SK-N-SH treated with all-trans-retinoic acid at 6 μM for 48 hours (cell line): ENCODE measurements at regions not wholly inside any gene's neighbourhood (a gene's known extent, or its start where the extent isn't known, plus 50 kb on each side); places are given as distances from the start of the nearest gene placed in this dataset.

Experiments used
- ARNTL ChIP-seq: fragments of 450-650 bp; formaldehyde crosslinking; IDR thresholded peaks from 2 replicates; pipeline ENCODE4 v1.5.0; 2020; ENCODE audit warnings: low read depth, mild to moderate bottlenecking, moderate library complexity, borderline replicate concordance
- BACH2 ChIP-seq: fragments of 250-450 bp; sonication (Bioruptor Pico); IDR thresholded peaks from 2 replicates; pipeline ENCODE4 v1.9.0; 2021; ENCODE audit warnings: mild to moderate bottlenecking, borderline replicate concordance
- GLIS3 ChIP-seq: fragments of 250-450 bp; sonication (Bioruptor Pico); IDR thresholded peaks from 2 replicates; pipeline ENCODE4 v1.5.0; 2020; ENCODE audit warnings: mild to moderate bottlenecking, moderate library complexity
- OSR1 ChIP-seq: fragments of 250-450 bp; sonication (Bioruptor Pico); IDR thresholded peaks from 2 replicates; pipeline ENCODE4 v1.8.0; 2022; ENCODE audit warnings: moderate library complexity, mild to moderate bottlenecking, inconsistent platforms
- PPARA ChIP-seq: fragments of 250-450 bp; sonication (Bioruptor Pico); IDR thresholded peaks from 2 replicates; pipeline ENCODE4 v1.5.0; 2020; ENCODE audit warnings: mild to moderate bottlenecking, borderline replicate concordance
- RARB ChIP-seq: fragments of 250-450 bp; sonication (Bioruptor Pico); IDR thresholded peaks from 2 replicates; pipeline ENCODE4 v1.8.0; 2021; ENCODE audit warnings: mild to moderate bottlenecking, moderate library complexity
- ZC3H10 ChIP-seq: fragments of 250-450 bp; sonication (Bioruptor Pico); IDR thresholded peaks from 2 replicates; pipeline ENCODE4 v1.5.1; 2021; ENCODE audit warnings: mild to moderate bottlenecking, moderate library complexity
- ZFP30 ChIP-seq: fragments of 450-650 bp; formaldehyde crosslinking; IDR thresholded peaks from 2 replicates; pipeline ENCODE4 v1.5.0; 2022; ENCODE audit warnings: mild to moderate bottlenecking, moderate library complexity
- ZNF565 ChIP-seq: fragments of 450-650 bp; formaldehyde crosslinking; conservative IDR thresholded peaks from 2 replicates; pipeline ENCODE4 v1.5.0; 2020; ENCODE audit warnings: low read depth, mild to moderate bottlenecking, moderate library complexity
- ZNF70 ChIP-seq: fragments of 450-650 bp; formaldehyde crosslinking; IDR thresholded peaks from 2 replicates; pipeline ENCODE4 v1.5.0; 2020; ENCODE audit warnings: mild to moderate bottlenecking, moderate library complexity
- ZNF8 ChIP-seq: fragments of 450-650 bp; formaldehyde crosslinking; IDR thresholded peaks from 2 replicates; pipeline ENCODE4 v1.5.0; 2020; ENCODE audit warnings: mild to moderate bottlenecking, moderate library complexity
- TF ChIP-seq, protein P1 (sequence below): fragments of 250-450 bp; sonication (Bioruptor Pico); IDR thresholded peaks from 2 replicates; pipeline ENCODE4 v1.8.0; 2020; ENCODE audit warnings: mild to moderate bottlenecking, moderate library complexity, borderline replicate concordance

DNA sequence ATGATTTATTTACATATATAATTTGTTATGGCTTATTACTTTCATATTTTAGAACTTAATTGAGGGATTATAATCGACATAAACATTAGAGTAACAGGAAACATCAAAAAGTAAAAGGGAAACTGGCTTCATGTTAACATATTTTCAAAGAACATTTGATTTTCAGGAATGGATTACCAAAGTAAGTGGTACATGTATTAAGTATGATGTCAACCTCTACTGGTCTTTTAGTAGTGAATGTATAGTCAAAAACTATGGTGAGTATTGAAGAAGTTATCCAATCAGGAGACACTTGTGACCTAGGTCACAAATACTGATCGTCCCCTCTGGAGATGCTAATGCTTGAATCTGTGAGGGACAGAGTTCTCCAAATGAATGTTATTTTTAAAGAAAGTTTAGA, 768.9 kb upstream of the ADGRL4 start:
- TF ChIP-seq, protein P1, sequence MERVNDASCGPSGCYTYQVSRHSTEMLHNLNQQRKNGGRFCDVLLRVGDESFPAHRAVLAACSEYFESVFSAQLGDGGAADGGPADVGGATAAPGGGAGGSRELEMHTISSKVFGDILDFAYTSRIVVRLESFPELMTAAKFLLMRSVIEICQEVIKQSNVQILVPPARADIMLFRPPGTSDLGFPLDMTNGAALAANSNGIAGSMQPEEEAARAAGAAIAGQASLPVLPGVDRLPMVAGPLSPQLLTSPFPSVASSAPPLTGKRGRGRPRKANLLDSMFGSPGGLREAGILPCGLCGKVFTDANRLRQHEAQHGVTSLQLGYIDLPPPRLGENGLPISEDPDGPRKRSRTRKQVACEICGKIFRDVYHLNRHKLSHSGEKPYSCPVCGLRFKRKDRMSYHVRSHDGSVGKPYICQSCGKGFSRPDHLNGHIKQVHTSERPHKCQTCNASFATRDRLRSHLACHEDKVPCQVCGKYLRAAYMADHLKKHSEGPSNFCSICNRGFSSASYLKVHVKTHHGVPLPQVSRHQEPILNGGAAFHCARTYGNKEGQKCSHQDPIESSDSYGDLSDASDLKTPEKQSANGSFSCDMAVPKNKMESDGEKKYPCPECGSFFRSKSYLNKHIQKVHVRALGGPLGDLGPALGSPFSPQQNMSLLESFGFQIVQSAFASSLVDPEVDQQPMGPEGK (CRISPR knock-in tag), result no peak
- no peak for TF ChIP-seq ARNTL
- no peak for TF ChIP-seq OSR1 (CRISPR knock-in tag)
- no peak for TF ChIP-seq BACH2 (CRISPR knock-in tag)
- no peak for TF ChIP-seq GLIS3 (CRISPR knock-in tag)
- TF ChIP-seq PPARA (CRISPR knock-in tag), result no peak
- no peak for TF ChIP-seq ZFP30 (CRISPR knock-in tag)
- no peak for TF ChIP-seq ZNF565
- TF ChIP-seq ZNF70 (CRISPR knock-in tag), result no peak
- TF ChIP-seq ZC3H10 (CRISPR knock-in tag), result no peak
- no peak for TF ChIP-seq ZNF8 (CRISPR knock-in tag)
- no peak for TF ChIP-seq RARB
